HG03025 (cell line): ENCODE measurements at regions not wholly inside any gene's neighbourhood (a gene's known extent, or its start where the extent isn't known, plus 50 kb on each side); places are given as distances from the start of the nearest gene placed in this dataset.
A peak's percentile ranks its signal among the peaks of the same experiment; 100 is the strongest.
"Not testable (repeated sequence)": the region's sequence is repeated elsewhere in the genome, so short reads cannot be mapped to it uniquely, and the experiment has no call there.

ENCODE experiments used
- ATAC-seq: cut with Tn5 transposase; IDR thresholded peaks from one replicate; pipeline ENCODE4 v1.9.1; 2021; ENCODE audit warnings: mild to moderate bottlenecking, moderate library complexity; ENCODE audit not compliant: unreplicated experiment, low FRiP score

DNA sequence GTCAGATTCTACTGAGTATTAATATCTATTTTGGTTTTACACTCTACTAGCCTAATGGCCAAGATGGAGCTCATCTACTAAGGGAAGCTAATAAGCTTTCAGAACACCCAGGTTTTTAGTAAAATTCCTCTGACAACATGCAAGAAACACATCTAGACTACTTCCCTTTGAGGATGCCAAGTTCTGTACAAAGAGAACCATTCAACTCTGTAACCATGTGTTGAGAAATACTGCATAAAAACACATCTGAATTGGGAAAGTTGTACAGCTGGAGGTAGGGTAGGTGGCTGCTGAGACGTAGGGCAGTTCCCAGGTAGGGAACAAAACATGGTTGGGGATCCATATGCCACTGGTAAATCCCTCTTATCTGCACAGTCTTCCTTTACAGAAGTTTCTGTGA is 66.2 kb downstream of the SC5D start:
- ATAC-seq, result no peak

GRCh38 chr11:121359591-121359990 is 67.0 kb downstream of the SC5D start:
- no peak for ATAC-seq

DNA sequence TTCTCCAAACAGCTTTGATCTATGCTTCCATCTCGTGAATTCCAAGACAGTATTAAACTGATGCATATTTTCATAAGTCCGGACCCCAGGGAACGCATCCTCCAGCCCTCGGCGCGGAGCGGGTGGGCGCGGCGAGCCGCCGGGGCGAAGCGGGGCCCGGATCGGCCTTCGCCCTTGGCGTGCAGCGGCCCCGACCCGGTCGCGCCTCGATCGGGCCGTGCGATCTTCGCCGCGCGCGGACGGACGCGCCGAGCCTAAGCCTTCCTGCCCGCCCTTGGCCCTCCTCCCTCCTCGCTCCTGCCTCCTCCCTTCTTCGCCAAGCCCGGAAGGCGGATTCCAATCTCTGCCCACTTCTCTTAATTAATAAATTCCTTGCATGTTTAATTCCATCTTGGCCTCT is 70.4 kb downstream of the SC5D start:
- not testable (repeated sequence) for ATAC-seq

DNA sequence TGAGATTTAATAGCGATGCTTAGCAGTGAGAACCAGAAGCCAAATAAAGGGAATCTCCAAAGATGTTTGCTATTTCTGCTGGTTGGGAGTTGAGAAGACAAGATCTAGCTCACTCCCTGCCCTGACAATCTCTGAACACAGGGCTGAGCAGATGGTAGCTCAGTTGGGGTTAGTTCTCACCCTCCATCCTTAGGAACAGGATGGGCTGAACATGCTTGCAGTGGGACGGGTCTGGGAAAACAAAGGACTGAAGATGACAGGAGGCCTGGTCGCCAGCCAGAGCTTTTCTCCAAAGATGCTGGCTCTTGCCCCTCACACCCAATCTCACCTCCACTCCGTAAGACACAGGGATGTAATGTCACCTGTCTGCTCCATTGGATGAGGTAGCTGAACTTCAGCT is 72.7 kb downstream of the SC5D start:
- ATAC-seq, result no peak

DNA sequence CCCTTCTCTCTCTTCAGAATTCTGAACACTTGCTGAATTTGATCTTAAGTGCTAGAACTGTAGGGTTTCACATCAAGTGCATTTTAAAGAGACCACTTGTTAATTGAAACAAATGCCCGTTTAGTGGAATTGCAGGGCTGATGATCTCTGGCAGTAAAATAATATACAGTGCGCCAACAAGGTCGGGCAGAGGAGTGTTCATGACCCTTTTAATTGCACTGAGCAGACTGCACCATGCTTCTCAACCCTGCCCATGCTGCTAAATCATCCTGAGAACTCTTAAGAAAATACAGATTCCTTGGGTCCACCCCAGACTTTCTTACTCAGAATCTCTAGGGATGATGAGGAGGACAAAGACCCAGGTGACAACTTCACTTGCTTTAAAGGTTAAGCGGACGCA is 73.5 kb downstream of the SC5D start:
- ATAC-seq, result no peak

- ATAC-seq, result peak; percentile 94
Observed at GRCh38 chr11:121367001-121367843, 74.7 kb downstream of the SC5D start.

- ATAC-seq, result no peak
Observed at GRCh38 chr11:121367844-121368225, 75.3 kb downstream of the SC5D start.

DNA sequence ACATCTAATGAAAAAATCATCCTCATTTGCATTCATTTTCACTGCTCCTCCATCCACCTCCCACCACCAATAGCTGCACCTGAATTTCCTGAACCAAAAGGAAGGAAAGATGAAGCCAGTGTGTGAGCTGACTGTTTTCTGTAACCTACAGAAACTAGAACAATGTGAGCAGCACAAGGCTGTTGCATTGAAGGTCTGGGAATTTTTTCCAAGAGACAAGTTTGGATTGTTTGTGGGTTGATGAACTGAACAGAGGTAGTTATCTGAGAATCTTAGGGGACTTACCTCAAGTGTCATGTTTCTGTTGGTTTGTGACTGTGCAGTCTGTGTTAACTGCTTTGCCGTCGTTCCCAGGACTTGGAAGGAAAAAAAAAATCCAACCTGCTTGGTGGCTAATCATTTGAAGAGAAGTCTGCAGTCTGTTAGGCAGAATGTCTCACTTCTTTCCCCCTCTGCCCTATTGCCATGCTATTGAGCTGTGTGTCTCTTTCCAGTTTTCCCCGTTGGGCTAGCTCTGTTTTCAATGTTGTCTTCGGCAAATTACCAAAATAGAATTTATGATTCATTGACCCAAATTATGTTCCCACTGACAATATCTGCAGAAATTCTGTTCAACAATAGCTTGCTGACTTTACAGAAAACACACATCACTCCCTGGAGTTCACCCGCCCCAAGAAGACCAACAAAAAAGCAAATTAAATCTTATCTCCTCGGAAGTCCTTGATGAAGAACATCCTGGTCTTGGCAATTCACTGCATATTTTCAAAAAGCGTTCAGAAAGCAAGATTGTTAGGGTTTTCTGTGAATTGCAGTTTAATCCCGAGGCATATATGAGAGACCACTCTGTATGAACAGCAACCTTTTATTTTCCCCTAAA is 76.0 kb downstream of the SC5D start:
- ATAC-seq, result no peak

GRCh38 chr11:121369366-121369765 is 76.8 kb downstream of the SC5D start:
- ATAC-seq, result no peak

- no peak for ATAC-seq
Observed at GRCh38 chr11:121372028-121372427, 79.5 kb downstream of the SC5D start.

DNA sequence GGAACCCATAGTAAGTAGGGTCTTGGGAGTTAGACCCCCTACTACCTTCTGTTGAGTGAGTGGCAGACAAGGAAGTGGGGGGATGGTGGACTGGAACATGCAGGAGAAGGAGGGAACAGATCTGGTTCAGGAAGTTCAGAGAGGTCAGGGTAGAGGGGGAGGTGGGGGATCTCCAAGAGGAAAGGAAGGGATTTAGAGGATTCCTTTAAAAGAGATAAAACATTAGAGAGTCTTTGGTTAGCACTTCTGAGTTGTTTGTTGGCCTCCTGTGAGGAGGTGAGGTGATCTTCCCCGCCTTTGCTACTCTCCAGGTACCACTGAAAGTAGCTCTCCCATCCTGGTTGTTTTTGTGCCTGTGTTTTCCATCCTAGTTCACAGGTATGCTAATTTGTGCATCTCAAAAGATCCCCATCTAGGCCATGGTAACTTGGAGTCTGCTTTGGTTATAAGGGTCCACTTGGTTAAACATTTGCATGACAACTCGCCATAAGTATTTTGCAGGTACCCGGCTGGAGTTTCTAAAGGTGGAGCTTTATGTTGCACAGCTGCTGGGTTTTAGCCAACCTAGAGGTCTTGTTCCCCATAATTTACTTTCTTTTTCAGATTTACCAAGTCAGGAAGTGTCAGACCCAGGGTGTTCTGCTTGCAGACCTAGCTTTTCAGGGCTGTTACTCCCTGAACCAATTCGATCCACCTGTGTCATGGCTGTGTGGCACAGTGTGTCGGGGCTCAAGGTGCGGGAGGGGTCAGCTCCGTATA is 79.3 kb upstream of the SORL1 start:
- ATAC-seq, result peak; percentile 86

- no peak for ATAC-seq
Observed at GRCh38 chr11:121374286-121374985, 77.7 kb upstream of the SORL1 start.

DNA sequence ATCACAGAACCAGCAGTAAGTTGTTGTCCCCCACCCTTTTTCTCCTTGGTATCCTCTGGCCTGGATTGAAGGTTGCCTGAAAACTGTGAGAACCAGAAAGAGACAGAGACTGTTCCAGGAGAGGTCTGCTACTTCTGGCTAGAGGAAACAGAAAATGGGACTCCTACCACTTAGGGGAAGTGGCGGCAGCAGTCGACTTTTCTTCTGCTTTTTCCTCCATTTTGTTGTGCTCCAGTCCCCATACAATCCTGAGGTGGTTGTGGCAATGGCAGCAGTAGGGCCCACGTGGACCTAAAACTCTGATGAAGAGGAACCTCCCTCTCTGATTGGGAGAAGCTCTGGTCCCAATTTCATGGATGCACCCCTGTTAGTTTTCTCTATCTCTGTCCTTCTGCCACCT is 76.0 kb upstream of the SORL1 start:
- ATAC-seq, result no peak

GRCh38 chr11:121379145-121379810 is 72.8 kb upstream of the SORL1 start:
- ATAC-seq, result not testable (repeated sequence)

GRCh38 chr11:121383716-121384115 is 68.4 kb upstream of the SORL1 start:
- ATAC-seq, result no peak

- no peak for ATAC-seq
Observed at GRCh38 chr11:121385688-121386087, 66.4 kb upstream of the SORL1 start.
